AG20443 (cell line): ENCODE measurements at regions not wholly inside any gene's neighbourhood (a gene's known extent, or its start where the extent isn't known, plus 50 kb on each side); places are given as distances from the start of the nearest gene placed in this dataset.

Source experiments
- DNase-seq: peaks from one replicate; pipeline ENCODE4 v3.0.0; 2012; ENCODE audit warnings: low spot score, mixed read lengths

- DNase-seq, result no peak
These were observed 51.6 kb upstream of the FHIP2A start for GRCh38 chr10:114770009-114770408.

GRCh38 chr10:114771157-114771556, 50.4 kb upstream of the FHIP2A start:
- no peak for DNase-seq

GRCh38 chr10:114771749-114772148, 49.8 kb upstream of the FHIP2A start:
- no peak for DNase-seq
